Liver (tissue), 8 donors: ENCODE measurements at regions not wholly inside any gene's neighbourhood (a gene's known extent, or its start where the extent isn't known, plus 50 kb on each side); places are given as distances from the start of the nearest gene placed in this dataset.

ENCODE experiments used
- DNase-seq: peaks from one replicate; pipeline ENCODE4 v3.0.0-alpha.2; 2017; ENCODE audit warnings: low spot score
- H3K27ac ChIP-seq, 2 donors: one replicate each; pipeline ENCODE4 v1.7.0; 2013; ENCODE audit warnings: inconsistent platforms in 2 of 2, low read length in 2 of 2, control low read depth in 1 of 2, low read depth in 1 of 2, mild to moderate bottlenecking in 1 of 2
- H3K27me3 ChIP-seq, 4 donors: one replicate each; pipeline versions ENCODE4 v1.6.1 to v1.7.0; 2013; ENCODE audit warnings: low read length in 3 of 4, inconsistent platforms in 1 of 4, mild to moderate bottlenecking in 1 of 4, moderate library complexity in 1 of 4; ENCODE audit not compliant: control insufficient read depth in 4 of 4, insufficient read depth in 4 of 4
- H3K36me3 ChIP-seq, 4 donors: one replicate each; pipeline versions ENCODE4 v1.6.1 to v1.7.0; 2013; ENCODE audit warnings: low read length in 3 of 4, mild to moderate bottlenecking in 3 of 4, low read depth in 1 of 4, moderate library complexity in 1 of 4; ENCODE audit not compliant: control insufficient read depth in 4 of 4, insufficient read depth in 3 of 4
- H3K4me1 ChIP-seq, 4 donors: one replicate each; pipeline versions ENCODE4 v1.6.1 to v1.7.0; 2013; ENCODE audit warnings: low read length in 3 of 4, mild to moderate bottlenecking in 3 of 4, moderate library complexity in 1 of 4; ENCODE audit not compliant: control insufficient read depth in 4 of 4, insufficient read depth in 4 of 4
- H3K4me3 ChIP-seq, 3 donors: one replicate each; pipeline versions ENCODE4 v1.6.1 to v1.7.0; 2013; ENCODE audit warnings: low read length in 3 of 3, control low read depth in 1 of 3, low read depth in 1 of 3, mild to moderate bottlenecking in 1 of 3
- H3K9ac ChIP-seq, 2 donors: one replicate each; pipeline ENCODE4 v1.7.0; 2013; ENCODE audit warnings: low read length in 2 of 2, mild to moderate bottlenecking in 2 of 2, moderate library complexity in 2 of 2, control low read depth in 1 of 2, low read depth in 1 of 2
- H3K9me3 ChIP-seq, 4 donors: one replicate each; pipeline versions ENCODE4 v1.6.1 to v1.7.0; 2013; ENCODE audit warnings: low read length in 3 of 4; ENCODE audit not compliant: control insufficient read depth in 4 of 4
- EGR1 ChIP-seq, 2 donors: IDR thresholded peaks; 2 replicates each; pipeline ENCODE4 v1.6.1; 2016 to 2018; ENCODE audit warnings: antibody characterized with exemption in 2 of 2, low read depth in 2 of 2
- FOXA1 ChIP-seq: IDR thresholded peaks from 2 replicates; pipeline ENCODE4 v1.6.1; 2016; ENCODE audit warnings: antibody characterized with exemption
- FOXA2 ChIP-seq: IDR thresholded peaks from 2 replicates; pipeline ENCODE4 v1.6.1; 2016; ENCODE audit warnings: antibody characterized with exemption
- GABPA ChIP-seq, 2 donors: IDR thresholded peaks in 1 of 2; conservative IDR thresholded peaks in 1 of 2; 2 replicates each; pipeline ENCODE4 v1.6.1; 2016; ENCODE audit warnings: antibody characterized with exemption in 2 of 2, mild to moderate bottlenecking in 1 of 2, moderate library complexity in 1 of 2
- HNF4A ChIP-seq, 2 donors: conservative IDR thresholded peaks; 2 replicates each; pipeline ENCODE4 v1.6.1; 2016; ENCODE audit warnings: antibody characterized with exemption in 2 of 2, mild to moderate bottlenecking in 2 of 2
- HNF4G ChIP-seq: IDR thresholded peaks from 2 replicates; pipeline ENCODE4 v1.6.1; 2016; ENCODE audit warnings: antibody characterized with exemption
- JUND ChIP-seq, 2 donors: IDR thresholded peaks; 2 replicates each; pipeline ENCODE4 v1.6.1; 2016; ENCODE audit warnings: antibody characterized with exemption in 2 of 2
- NR2F2 ChIP-seq: IDR thresholded peaks from 2 replicates; pipeline ENCODE4 v1.6.1; 2016; ENCODE audit warnings: antibody characterized with exemption
- RAD21 ChIP-seq, 2 donors: IDR thresholded peaks; 2 replicates each; pipeline ENCODE4 v1.6.1; 2016; ENCODE audit warnings: antibody characterized with exemption in 2 of 2, mild to moderate bottlenecking in 2 of 2
- RXRA ChIP-seq, 2 donors: IDR thresholded peaks; 2 replicates each; pipeline ENCODE4 v1.6.1; 2017 to 2018; ENCODE audit warnings: antibody characterized with exemption in 2 of 2, mild to moderate bottlenecking in 1 of 2
- SP1 ChIP-seq: IDR thresholded peaks from 2 replicates; pipeline ENCODE4 v1.6.1; 2018; ENCODE audit warnings: antibody characterized with exemption, mild to moderate bottlenecking
- TAF1 ChIP-seq: conservative IDR thresholded peaks from 2 replicates; pipeline ENCODE4 v1.6.1; 2016; ENCODE audit warnings: antibody characterized with exemption, mild to moderate bottlenecking
- YY1 ChIP-seq: IDR thresholded peaks from 2 replicates; pipeline ENCODE4 v1.6.1; 2016; ENCODE audit warnings: antibody characterized with exemption, mild to moderate bottlenecking
- WGBS: extraction: QIAGEN DNeasy Blood & Tissue Kit; methylation state at CpG from one replicate; pipeline ENCODE4 v1.1.7; 2013; 5-methylcytosine and 5-hydroxymethylcytosine counted together
- TF ChIP-seq, protein P1 (sequence below): IDR thresholded peaks from 2 replicates; pipeline ENCODE4 v1.6.1; 2016; ENCODE audit warnings: antibody characterized with exemption, mild to moderate bottlenecking
- TF ChIP-seq, protein P2 (sequence below): IDR thresholded peaks from 2 replicates; pipeline ENCODE4 v1.6.1; 2016; ENCODE audit warnings: antibody characterized with exemption
- TF ChIP-seq, protein P3 (sequence below): IDR thresholded peaks from 2 replicates; pipeline ENCODE4 v1.6.1; 2016; ENCODE audit warnings: antibody characterized with exemption
- TF ChIP-seq, protein P4 (sequence below): IDR thresholded peaks from 2 replicates; pipeline ENCODE4 v1.6.1; 2016; ENCODE audit warnings: antibody characterized with exemption
- TF ChIP-seq, protein P5 (sequence below): fragments of 150-350 bp; IDR thresholded peaks from 2 replicates; pipeline ENCODE4 v1.5.1; 2017; ENCODE audit warnings: improper control_type of control experiment, low read depth, low read length; ENCODE audit not compliant: missing input control
- donor health status: healthy.
- donor health status: healthy.
- donor health status: healthy.
- donor health status: healthy.
- donor health status: healthy.

DNA sequence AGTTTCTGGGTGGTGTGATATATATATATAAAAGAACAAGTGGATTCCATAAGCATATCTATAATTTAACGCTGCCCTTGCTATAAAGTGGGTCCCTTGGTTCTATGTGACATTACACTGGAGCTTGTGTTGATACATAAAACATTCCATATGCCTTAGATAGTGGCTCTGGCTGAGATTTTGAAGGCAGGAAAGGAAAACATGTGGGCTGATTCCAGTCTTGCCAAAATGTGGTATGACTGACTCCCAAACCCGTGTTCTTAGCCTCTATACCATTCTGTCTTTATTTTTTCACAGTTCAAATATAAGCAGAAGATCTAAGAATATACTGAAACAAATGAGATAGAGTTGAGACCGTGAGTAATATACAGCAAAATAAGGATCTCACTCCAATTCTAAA, 522.8 kb upstream of the LRRC4C start:
- Histone ChIP-seq H3K9me3 (no peaks in the 10 kb centered on the region), H3K4me3 (no peak overlapping the region), H3K27me3 (no peaks in the 10 kb centered on the region), H3K36me3 (no peaks in the 10 kb centered on the region), H3K4me1 (no peaks in the 10 kb centered on the region), H3K27ac (no peak overlapping the region), H3K9ac (no peak overlapping the region)
- no peak for TF ChIP-seq RXRA (IDR thresholded peaks at IDR 0.05)
- TF ChIP-seq, protein P1, sequence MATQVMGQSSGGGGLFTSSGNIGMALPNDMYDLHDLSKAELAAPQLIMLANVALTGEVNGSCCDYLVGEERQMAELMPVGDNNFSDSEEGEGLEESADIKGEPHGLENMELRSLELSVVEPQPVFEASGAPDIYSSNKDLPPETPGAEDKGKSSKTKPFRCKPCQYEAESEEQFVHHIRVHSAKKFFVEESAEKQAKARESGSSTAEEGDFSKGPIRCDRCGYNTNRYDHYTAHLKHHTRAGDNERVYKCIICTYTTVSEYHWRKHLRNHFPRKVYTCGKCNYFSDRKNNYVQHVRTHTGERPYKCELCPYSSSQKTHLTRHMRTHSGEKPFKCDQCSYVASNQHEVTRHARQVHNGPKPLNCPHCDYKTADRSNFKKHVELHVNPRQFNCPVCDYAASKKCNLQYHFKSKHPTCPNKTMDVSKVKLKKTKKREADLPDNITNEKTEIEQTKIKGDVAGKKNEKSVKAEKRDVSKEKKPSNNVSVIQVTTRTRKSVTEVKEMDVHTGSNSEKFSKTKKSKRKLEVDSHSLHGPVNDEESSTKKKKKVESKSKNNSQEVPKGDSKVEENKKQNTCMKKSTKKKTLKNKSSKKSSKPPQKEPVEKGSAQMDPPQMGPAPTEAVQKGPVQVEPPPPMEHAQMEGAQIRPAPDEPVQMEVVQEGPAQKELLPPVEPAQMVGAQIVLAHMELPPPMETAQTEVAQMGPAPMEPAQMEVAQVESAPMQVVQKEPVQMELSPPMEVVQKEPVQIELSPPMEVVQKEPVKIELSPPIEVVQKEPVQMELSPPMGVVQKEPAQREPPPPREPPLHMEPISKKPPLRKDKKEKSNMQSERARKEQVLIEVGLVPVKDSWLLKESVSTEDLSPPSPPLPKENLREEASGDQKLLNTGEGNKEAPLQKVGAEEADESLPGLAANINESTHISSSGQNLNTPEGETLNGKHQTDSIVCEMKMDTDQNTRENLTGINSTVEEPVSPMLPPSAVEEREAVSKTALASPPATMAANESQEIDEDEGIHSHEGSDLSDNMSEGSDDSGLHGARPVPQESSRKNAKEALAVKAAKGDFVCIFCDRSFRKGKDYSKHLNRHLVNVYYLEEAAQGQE, result no peak
- TF ChIP-seq, protein P2, sequence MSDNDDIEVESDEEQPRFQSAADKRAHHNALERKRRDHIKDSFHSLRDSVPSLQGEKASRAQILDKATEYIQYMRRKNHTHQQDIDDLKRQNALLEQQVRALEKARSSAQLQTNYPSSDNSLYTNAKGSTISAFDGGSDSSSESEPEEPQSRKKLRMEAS, result no peak
- no peak for TF ChIP-seq EGR1 (IDR thresholded peaks at IDR 0.05; ENCODE audit: low read depth in 2 of 2)
- no peak for TF ChIP-seq TAF1
- TF ChIP-seq, protein P3, sequence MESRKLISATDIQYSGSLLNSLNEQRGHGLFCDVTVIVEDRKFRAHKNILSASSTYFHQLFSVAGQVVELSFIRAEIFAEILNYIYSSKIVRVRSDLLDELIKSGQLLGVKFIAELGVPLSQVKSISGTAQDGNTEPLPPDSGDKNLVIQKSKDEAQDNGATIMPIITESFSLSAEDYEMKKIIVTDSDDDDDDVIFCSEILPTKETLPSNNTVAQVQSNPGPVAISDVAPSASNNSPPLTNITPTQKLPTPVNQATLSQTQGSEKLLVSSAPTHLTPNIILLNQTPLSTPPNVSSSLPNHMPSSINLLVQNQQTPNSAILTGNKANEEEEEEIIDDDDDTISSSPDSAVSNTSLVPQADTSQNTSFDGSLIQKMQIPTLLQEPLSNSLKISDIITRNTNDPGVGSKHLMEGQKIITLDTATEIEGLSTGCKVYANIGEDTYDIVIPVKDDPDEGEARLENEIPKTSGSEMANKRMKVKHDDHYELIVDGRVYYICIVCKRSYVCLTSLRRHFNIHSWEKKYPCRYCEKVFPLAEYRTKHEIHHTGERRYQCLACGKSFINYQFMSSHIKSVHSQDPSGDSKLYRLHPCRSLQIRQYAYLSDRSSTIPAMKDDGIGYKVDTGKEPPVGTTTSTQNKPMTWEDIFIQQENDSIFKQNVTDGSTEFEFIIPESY, result no peak
- TF ChIP-seq, protein P4, sequence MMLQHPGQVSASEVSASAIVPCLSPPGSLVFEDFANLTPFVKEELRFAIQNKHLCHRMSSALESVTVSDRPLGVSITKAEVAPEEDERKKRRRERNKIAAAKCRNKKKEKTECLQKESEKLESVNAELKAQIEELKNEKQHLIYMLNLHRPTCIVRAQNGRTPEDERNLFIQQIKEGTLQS, result no peak
- no peak for TF ChIP-seq RAD21 (IDR thresholded peaks at IDR 0.05)
- no peak for TF ChIP-seq JUND (IDR thresholded peaks at IDR 0.05)
- TF ChIP-seq, protein P5, sequence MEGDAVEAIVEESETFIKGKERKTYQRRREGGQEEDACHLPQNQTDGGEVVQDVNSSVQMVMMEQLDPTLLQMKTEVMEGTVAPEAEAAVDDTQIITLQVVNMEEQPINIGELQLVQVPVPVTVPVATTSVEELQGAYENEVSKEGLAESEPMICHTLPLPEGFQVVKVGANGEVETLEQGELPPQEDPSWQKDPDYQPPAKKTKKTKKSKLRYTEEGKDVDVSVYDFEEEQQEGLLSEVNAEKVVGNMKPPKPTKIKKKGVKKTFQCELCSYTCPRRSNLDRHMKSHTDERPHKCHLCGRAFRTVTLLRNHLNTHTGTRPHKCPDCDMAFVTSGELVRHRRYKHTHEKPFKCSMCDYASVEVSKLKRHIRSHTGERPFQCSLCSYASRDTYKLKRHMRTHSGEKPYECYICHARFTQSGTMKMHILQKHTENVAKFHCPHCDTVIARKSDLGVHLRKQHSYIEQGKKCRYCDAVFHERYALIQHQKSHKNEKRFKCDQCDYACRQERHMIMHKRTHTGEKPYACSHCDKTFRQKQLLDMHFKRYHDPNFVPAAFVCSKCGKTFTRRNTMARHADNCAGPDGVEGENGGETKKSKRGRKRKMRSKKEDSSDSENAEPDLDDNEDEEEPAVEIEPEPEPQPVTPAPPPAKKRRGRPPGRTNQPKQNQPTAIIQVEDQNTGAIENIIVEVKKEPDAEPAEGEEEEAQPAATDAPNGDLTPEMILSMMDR, result no peak
- TF ChIP-seq YY1, result no peak
- no peak for TF ChIP-seq GABPA (IDR thresholded peaks at IDR 0.05 in 1 of 2, conservative IDR thresholded peaks at IDR 0.05 in 1 of 2)
- no peak for TF ChIP-seq HNF4G
- no peak for TF ChIP-seq SP1
- no peak for TF ChIP-seq FOXA2
- no peak for TF ChIP-seq HNF4A (conservative IDR thresholded peaks at IDR 0.05)
- no peak for TF ChIP-seq FOXA1
- DNase-seq, result no peak
- 69% methylated on average over 3 of the region's 3 CpGs for WGBS

DNA sequence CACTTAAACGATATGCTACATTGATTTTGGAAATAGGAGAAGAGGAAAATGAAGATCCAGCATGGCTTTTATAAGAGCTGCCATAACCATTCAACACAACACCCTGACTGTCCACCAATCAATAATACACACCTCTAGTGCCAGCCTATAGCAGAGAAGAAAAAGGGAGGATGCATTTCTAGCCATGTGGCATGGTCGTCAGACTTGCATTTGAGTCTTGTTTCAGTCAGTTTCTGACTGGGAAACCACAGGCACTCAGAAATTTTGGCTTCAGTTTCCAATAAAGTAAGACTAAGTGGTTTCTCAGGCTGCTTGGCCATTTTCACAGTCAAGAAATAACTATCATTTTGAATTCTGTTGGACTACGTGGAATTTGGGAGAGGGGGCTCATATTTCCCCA, 523.5 kb upstream of the LRRC4C start:
- Histone ChIP-seq H3K4me1 (no peaks in the 10 kb centered on the region), H3K4me3 (no peak overlapping the region), H3K9me3 (no peaks in the 10 kb centered on the region), H3K36me3 (no peaks in the 10 kb centered on the region), H3K27me3 (no peaks in the 10 kb centered on the region), H3K9ac (no peak overlapping the region), H3K27ac (no peak overlapping the region)
- 66% methylated on average over 3 of the region's 3 CpGs for WGBS
- DNase-seq, result no peak
- TF ChIP-seq, protein P4, result no peak
- no peak for TF ChIP-seq EGR1 (IDR thresholded peaks at IDR 0.05; ENCODE audit: low read depth in 2 of 2)
- TF ChIP-seq, protein P3, result no peak
- TF ChIP-seq, protein P2, result no peak
- TF ChIP-seq SP1, result no peak
- TF ChIP-seq, protein P5, result no peak
- no peak for TF ChIP-seq RAD21 (IDR thresholded peaks at IDR 0.05)
- no peak for TF ChIP-seq FOXA2
- no peak for TF ChIP-seq NR2F2
- TF ChIP-seq YY1, result no peak
- TF ChIP-seq FOXA1, result no peak
